Right cardiac atrium (tissue), 5 donors: ENCODE measurements at regions not wholly inside any gene's neighbourhood (a gene's known extent, or its start where the extent isn't known, plus 50 kb on each side); places are given as distances from the start of the nearest gene placed in this dataset.

ENCODE experiments used
- ATAC-seq, 2 donors: fragments of 200-7000 bp; cut with Tn5 transposase; one replicate each; pipeline versions ENCODE4 v1.8.0 to v1.9.1; 2020; ENCODE audit warnings: moderate library complexity in 2 of 2, mild to moderate bottlenecking in 1 of 2
- DNase-seq, 3 donors: peaks; one replicate each; pipeline ENCODE4 v3.0.0-alpha.2; 2020
- H3K27ac ChIP-seq: one replicate; pipeline ENCODE4 v1.5.1; 2013; ENCODE audit warnings: mild to moderate bottlenecking, low read length, control low read depth, moderate library complexity
- H3K27me3 ChIP-seq: one replicate; pipeline ENCODE4 v1.6.1; 2013; ENCODE audit not compliant: control insufficient read depth, insufficient read depth
- H3K4me1 ChIP-seq: one replicate; pipeline ENCODE4 v1.6.1; 2013; ENCODE audit warnings: low read length; ENCODE audit not compliant: control insufficient read depth, insufficient read depth
- H3K4me3 ChIP-seq: one replicate; pipeline ENCODE4 v1.5.1; 2013; ENCODE audit warnings: low read length, control low read depth
- H3K9me3 ChIP-seq: one replicate; pipeline ENCODE4 v1.6.1; 2013; ENCODE audit warnings: low read length; ENCODE audit not compliant: control insufficient read depth
- WGBS: extraction: QIAGEN DNeasy Blood & Tissue Kit; methylation state at CpG from one replicate; pipeline ENCODE4 v1.1.7; 2013; 5-methylcytosine and 5-hydroxymethylcytosine counted together
- intact Hi-C, 4 donors: fragments of 100-400 bp; cut with DNase I; formaldehyde crosslinking; loops; one replicate each; pipeline versions ENCODE4 v1.11.0 to v1.14.0; 2022 to 2023
- donor health status: healthy with polysubstance abuse.
- donor health status: DM: no; HTN: yes; CAD: no.
- donor health status: DM: no; HTN: no; CAD: no.
- donor health status: DM: no; HTN: yes; CAD: no; lungs with severe emphysema.
- donor health status: DM: yes; HTN: yes; CAD: no.

- intact Hi-C loops = loop anchor here in 2 of 4 donors (10.0 kb wide), 1 partner anchor 254 kb away; no protein-coding TSS in a partner anchor
- DNase-seq (no peak), ATAC-seq (no peak)
- Histone ChIP-seq H3K27ac (no peak overlapping the region), H3K9me3 (no peaks in the 10 kb centered on the region), H3K4me3 (no peak overlapping the region), H3K4me1 (no peaks in the 10 kb centered on the region), H3K27me3 (no peaks in the 10 kb centered on the region)
- 8% methylated on average over 2 of the region's 2 CpGs for WGBS
Measured at GRCh38 chr12:63068857-63069442, 82.1 kb downstream of the AVPR1A start.

GRCh38 chr12:63066782-63067181 lies 84.2 kb downstream of the AVPR1A start:
- no peak overlapping the region for H3K4me3 ChIP-seq
- H3K27me3 ChIP-seq = no peaks in the 10 kb centered on the region
- DNase-seq = no peak
- no peak for ATAC-seq
- intact Hi-C loops = loop anchor here in 2 of 4 donors (10.0 kb wide), 1 partner anchor 252 kb away; no protein-coding TSS in a partner anchor
- H3K27ac ChIP-seq = no peak overlapping the region
- no peaks in the 10 kb centered on the region for H3K4me1 ChIP-seq
- 46% methylated on average over 4 of the region's 4 CpGs for WGBS
- H3K9me3 ChIP-seq = no peaks in the 10 kb centered on the region

- H3K27ac ChIP-seq = no peak overlapping the region
- H3K4me3 ChIP-seq = no peak overlapping the region
- WGBS = 91% methylated on average over 1 of the region's 1 CpG
- DNase-seq (no peak), ATAC-seq (no peak)
- intact Hi-C loops = loop anchor here in 2 of 4 donors (10.0 kb wide), 1 partner anchor 251 kb away; no protein-coding TSS in a partner anchor
- no peaks in the 10 kb centered on the region for H3K9me3 ChIP-seq
- H3K4me1 ChIP-seq = no peaks in the 10 kb centered on the region
- H3K27me3 ChIP-seq = no peaks in the 10 kb centered on the region
Measured at GRCh38 chr12:63066136-63066535, 84.9 kb downstream of the AVPR1A start.

- ATAC-seq (no peak), DNase-seq (no peak)
- 39% methylated on average over 1 of the region's 1 CpG for WGBS
Measured at GRCh38 chr12:63064080-63064479, 86.9 kb downstream of the AVPR1A start.

GRCh38 chr12:63056649-63057048 lies 94.4 kb downstream of the AVPR1A start:
- intact Hi-C loops = no loop called here
- DNase-seq (no peak), ATAC-seq (no peak)
- Histone ChIP-seq H3K27me3 (no peaks in the 10 kb centered on the region), H3K4me3 (no peak overlapping the region), H3K9me3 (no peaks in the 10 kb centered on the region), H3K27ac (no peak overlapping the region), H3K4me1 (no peaks in the 10 kb centered on the region)

More at GRCh38 chr12:63064080-63064479, 86.9 kb downstream of the AVPR1A start:
- Histone ChIP-seq H3K4me1 (no peaks in the 10 kb centered on the region), H3K4me3 (no peak overlapping the region), H3K27me3 (no peaks in the 10 kb centered on the region), H3K9me3 (no peaks in the 10 kb centered on the region), H3K27ac (no peak overlapping the region)
- intact Hi-C loops = loop anchor here in 2 of 4 donors (10.0 kb wide), 1 partner anchor 249 kb away; no protein-coding TSS in a partner anchor

GRCh38 chr12:63052696-63053095 lies 98.3 kb downstream of the AVPR1A start:
- Histone ChIP-seq H3K4me1 (no peaks in the 10 kb centered on the region), H3K27ac (no peak overlapping the region), H3K9me3 (no peaks in the 10 kb centered on the region), H3K27me3 (no peaks in the 10 kb centered on the region), H3K4me3 (no peak overlapping the region)
- no peak for DNase-seq
- no peak for ATAC-seq
- intact Hi-C loops = no loop called here

GRCh38 chr12:63047146-63047545 lies 103.9 kb downstream of the AVPR1A start:
- H3K4me1 ChIP-seq = no peaks in the 10 kb centered on the region
- intact Hi-C loops = no loop called here
- 1% methylated on average over 1 of the region's 1 CpG for WGBS
- DNase-seq (no peak), ATAC-seq (no peak)
- H3K9me3 ChIP-seq = no peaks in the 10 kb centered on the region
- H3K4me3 ChIP-seq = no peak overlapping the region
- H3K27me3 ChIP-seq = no peaks in the 10 kb centered on the region
- no peak overlapping the region for H3K27ac ChIP-seq

- intact Hi-C loops = no loop called here
- Histone ChIP-seq H3K27ac (no peak overlapping the region), H3K9me3 (no peaks in the 10 kb centered on the region), H3K4me3 (no peak overlapping the region), H3K4me1 (no peaks in the 10 kb centered on the region), H3K27me3 (no peaks in the 10 kb centered on the region)
- DNase-seq (no peak), ATAC-seq (peak; percentile 14 to 52)
- 54% methylated on average over 4 of the region's 4 CpGs for WGBS
Measured at GRCh38 chr12:63045020-63045860, 105.8 kb downstream of the AVPR1A start.

GRCh38 chr12:63042646-63043045 lies 107.7 kb upstream of the PPM1H start:
- Histone ChIP-seq H3K27ac (no peak overlapping the region), H3K4me1 (no peaks in the 10 kb centered on the region), H3K27me3 (no peaks in the 10 kb centered on the region), H3K4me3 (no peak overlapping the region), H3K9me3 (no peaks in the 10 kb centered on the region)
- intact Hi-C loops = no loop called here
- ATAC-seq (no peak), DNase-seq (no peak)
- WGBS = 63% methylated on average over 1 of the region's 1 CpG

- intact Hi-C loops = no loop called here
- 62% methylated on average over 1 of the region's 1 CpG for WGBS
- no peaks in the 10 kb centered on the region for H3K9me3 ChIP-seq
- no peaks in the 10 kb centered on the region for H3K4me1 ChIP-seq
- no peaks in the 10 kb centered on the region for H3K27me3 ChIP-seq
- no peak overlapping the region for H3K4me3 ChIP-seq
- no peak for ATAC-seq
- no peak for DNase-seq
- no peak overlapping the region for H3K27ac ChIP-seq
Measured at GRCh38 chr12:63041601-63042000, 106.7 kb upstream of the PPM1H start.

- H3K27ac ChIP-seq = no peak overlapping the region
- no peak overlapping the region for H3K4me3 ChIP-seq
- H3K4me1 ChIP-seq = no peaks in the 10 kb centered on the region
- H3K9me3 ChIP-seq = no peaks in the 10 kb centered on the region
- WGBS = 70% methylated on average over 5 of the region's 5 CpGs
- DNase-seq = no peak
- intact Hi-C loops = no loop called here
- no peaks in the 10 kb centered on the region for H3K27me3 ChIP-seq
- no peak for ATAC-seq
Measured at GRCh38 chr12:63040526-63041220, 105.7 kb upstream of the PPM1H start.
